ENCODE measurements at regions not wholly inside any gene's neighbourhood (a gene's known extent, or its start where the extent isn't known, plus 50 kb on each side); places are given as distances from the start of the nearest gene placed in this dataset.

DNA sequence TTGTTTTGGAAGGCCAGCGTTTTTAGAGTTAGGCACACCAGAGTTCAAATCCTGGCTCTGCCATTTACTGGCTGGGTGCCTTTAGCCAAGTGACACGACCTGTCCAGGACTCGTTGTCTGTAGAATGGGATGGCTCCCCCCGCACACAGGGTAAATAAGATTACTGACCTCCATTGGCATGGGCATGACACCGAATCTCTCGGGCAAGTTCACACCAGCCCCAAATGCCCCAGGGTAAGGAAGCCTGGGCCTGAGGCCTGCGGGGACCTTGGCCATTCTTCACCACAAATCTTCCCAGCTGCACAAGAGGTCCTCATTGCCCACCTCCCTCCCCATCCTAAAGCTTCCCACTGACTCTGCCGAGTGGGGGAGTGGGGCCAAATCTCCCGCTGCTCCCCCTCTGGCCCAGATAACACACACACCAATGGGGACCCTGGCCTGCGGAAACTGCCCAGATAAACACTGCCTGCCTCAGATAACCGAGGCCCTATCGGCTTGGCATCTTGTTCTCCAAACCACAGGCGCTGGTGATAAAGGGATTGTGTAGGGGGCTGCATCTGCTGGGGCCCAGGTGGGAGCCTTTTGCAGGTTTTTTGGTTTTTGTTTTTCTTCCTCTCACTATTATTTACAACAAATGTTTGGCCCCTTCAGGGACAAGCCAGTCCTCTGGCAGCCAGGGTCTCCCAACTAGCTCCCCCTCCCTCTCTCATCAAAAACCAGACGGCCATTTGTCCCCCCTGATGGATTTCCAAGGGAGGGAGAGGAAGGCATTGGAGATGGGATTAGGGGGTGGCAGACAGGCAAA is 75.0 kb upstream of the LHX1 start:
- intact Hi-C loops (cut with micrococcal nuclease) = no loop called here

- intact Hi-C loops (cut with micrococcal nuclease) = no loop called here
These were observed 74.1 kb upstream of the LHX1 start for GRCh38 chr17:36863131-36863530.

DNA sequence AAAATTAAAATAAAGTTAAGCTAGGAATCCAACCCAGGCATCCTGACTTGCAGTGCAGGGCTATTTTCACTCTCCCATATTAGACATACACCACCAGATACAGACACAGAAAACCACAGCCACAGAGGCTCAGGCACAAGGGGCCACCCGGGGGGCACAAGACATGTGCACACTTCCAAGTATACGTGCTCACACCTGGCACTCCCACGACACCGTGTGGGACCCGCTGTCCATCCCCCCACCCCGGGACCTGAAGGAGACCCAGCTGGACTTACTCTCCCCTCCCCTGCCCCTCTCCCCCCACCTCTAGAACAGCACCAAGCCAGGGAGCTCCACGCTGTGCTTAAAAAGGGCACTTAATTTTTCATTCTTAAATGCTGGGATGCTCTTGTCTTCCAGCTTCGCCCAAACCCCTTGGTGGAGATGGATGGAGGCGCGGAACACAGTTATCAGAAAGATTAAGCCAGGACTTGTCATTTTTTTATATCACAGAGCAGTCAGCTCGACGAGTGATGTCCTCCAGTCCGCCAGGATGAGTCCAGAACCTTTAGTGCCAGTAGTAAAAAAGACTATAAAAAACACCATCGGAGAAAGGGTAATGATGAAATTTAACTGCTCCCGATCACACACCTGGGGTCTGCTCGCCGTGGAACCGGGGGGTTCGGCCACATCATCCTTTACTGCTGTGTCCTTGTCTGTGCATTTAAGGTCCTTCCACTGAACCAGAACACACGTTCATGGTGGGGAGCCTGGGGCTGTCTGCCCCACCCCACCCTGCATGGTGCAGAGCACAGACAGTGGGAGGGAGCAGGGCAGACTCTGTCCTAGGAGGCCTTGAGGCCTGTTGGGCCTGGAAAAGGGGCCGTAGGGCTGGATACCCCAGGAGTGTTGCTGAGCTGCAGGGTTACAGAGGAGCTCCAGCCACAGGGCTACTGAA is 73.3 kb upstream of the LHX1 start:
- intact Hi-C loops (cut with micrococcal nuclease) = no loop called here

DNA sequence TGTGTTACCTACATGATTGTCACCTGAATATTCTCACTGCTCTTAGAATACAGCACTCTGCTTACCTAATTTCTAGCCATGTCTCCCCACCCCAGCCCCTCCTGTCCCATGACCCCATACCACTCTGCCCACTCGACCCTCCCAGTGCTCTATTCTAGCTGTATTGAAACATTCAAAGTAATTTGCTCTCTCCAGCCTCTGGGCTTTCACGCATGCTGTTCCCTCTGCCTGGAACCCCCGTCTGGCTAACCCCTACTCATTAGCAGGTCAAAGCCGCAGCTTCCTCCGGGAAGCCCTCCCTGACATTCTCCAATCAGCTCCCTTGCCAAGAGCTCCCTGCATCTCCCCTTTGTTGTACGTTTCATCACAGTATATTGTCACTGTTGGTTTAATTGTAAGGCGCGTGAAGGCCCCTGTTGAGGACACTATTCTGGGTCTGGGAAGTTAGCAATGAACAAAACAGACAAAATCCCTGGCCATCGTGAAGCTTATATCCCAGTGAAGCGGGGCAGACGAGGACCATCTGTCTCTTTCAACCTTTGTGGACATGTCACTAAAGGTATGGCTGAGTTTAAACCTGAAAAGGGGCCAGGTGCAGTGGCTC is 72.3 kb upstream of the LHX1 start:
- intact Hi-C loops (cut with micrococcal nuclease) = no loop called here

DNA sequence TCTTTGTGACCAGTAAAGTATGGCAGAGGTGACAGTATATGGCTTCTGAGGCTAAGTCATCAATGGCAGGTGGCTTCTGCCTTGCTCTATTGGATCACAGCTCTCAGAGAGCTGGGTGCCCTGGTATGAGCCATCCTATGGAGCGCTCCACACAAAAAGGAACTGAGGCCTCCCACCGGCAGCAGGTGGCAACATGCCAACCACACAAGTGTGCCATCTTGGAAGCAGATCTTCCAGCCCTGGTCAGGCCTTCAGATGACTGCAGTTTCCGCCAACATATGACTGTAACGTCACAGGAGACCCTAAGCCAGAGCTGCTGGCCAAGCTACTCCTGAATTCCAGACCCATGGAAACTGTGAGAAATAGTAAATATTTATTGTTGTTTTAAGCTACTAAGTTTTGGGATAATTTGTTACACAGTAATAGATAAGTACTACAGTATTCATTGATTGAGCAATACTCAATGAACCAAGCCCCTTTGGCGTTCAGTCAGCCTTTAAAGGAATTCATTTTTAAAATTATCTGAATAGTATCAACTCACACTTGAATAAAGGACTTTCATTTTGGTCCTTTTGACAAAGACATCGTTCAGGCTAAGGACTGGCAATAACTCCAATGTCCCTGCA is 69.4 kb upstream of the LHX1 start:
- intact Hi-C loops (cut with micrococcal nuclease) = no loop called here

DNA sequence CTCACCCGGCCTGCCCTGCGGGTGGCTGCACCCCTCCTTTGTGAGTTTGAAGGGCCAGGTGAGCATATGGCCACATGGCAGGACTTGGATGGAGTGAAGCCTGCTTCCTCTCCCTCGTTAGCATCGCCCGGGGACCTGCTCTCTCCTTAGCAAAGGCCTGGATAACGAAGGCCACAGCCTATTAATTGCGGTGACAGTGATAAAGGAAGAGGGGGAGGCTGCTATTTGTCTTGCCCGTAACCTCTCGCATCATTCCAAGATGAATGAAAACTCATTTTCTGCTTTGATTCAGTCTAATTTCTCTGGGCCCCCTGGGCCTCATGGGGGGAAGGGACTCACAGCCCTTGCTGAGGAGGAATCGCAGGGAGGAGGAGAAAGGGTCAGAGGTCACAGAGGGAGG is 68.5 kb upstream of the LHX1 start:
- intact Hi-C loops (cut with micrococcal nuclease) = no loop called here

- intact Hi-C loops (cut with micrococcal nuclease) = no loop called here
These were observed 67.8 kb upstream of the LHX1 start for GRCh38 chr17:36869441-36869840.

DNA sequence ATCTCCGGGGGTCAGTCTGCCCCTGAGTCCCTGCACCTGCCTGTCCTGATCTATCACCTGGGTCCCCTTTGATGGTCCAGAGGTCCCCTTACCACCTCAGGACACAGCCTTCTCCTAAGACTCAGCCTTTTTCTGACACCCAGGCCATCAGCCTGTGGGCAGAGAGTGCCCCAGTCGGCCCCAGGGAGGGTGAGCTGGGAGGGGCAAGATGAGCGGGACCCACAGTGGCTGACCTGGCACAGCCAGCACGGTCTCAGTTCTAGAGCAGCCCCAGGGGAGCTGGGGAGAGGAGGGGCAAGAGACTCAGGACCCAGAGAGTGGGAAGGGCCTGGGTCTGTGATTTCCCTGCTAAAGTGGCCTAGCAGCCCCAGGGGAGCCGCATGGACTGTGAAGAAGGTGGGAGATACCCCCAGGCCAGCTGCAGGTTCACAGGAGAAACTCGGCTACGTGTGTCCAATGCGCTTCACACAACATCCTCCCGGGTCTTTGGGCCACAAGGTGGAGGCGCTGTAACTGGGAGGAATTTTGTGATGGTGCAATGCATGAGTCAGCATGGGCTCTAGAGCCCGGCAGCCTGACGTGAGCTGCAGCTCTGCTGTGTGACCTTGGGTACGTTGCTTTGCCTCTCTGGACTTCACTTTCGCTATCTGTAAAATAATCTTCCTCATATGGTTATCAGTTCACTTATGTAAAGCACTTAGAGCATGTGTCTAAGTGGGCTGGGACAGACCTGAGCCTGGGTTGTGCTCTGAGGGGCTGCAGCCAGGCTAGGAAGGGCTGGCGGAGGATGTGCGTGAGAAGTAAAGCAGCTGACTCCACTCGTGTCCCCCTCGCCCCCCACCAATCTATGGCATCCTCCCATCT is 67.2 kb upstream of the LHX1 start:
- intact Hi-C loops (cut with micrococcal nuclease) = no loop called here

DNA sequence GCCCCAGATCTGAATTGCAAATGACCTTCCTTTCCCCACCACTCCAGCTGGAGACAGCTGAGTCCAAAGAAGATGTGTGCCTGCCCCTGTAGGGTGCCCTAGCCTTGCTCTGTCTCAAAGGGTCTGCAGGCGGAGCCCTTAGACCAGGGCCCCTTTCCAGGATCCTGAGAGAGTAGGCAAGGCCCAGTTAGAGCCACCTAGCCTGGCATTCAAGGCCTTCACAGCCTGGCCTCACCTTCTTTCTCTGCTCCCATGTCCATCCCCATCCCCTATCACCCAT is 66.6 kb upstream of the LHX1 start:
- intact Hi-C loops (cut with micrococcal nuclease) = no loop called here

- intact Hi-C loops (cut with micrococcal nuclease) = no loop called here
These were observed 61.5 kb upstream of the LHX1 start for GRCh38 chr17:36875698-36876293.

- intact Hi-C loops (cut with micrococcal nuclease) = no loop called here
These were observed 60.3 kb upstream of the LHX1 start for GRCh38 chr17:36876966-36877365.

DNA sequence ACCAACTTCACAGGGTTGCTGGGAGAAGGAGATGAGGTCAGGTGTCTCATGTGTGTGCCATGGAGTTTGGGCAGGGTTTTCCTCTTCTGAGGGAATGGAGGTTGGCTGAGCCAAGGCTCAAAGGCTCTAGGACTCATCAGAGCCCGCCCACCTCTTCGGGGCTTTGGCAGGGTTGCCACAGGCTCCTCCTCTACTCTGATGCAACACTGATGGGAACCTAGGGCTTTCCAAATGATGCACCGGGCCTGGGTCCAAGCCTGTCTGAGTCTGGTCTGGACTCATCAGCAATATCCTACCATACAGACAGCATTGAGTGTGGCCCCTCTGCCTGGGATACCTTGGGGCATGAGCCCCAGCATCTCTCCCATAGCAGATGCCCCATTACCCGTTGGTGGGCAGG is 59.5 kb upstream of the LHX1 start:
- intact Hi-C loops (cut with micrococcal nuclease) = no loop called here

DNA sequence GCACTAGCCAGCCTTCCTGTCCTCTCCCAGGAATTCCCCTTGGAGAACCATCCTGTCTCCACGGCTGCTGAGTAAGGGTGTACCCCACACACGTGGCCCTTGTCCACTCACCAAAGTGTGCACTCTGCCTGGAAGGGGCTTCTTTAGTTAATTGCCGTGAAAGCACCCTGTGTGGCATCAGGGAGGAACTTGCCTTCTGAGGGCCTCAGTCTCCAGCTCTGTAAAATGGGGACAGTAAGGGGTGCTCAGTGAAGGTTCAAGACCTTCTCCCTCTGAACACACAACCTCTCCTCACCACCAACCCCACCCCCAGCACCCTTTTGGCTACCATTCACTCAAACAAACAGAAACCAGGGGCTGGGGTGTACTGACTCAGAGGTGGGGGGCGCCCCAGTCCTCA is 59.1 kb upstream of the LHX1 start:
- intact Hi-C loops (cut with micrococcal nuclease) = no loop called here

GRCh38 chr17:36879027-36879426 is 58.2 kb upstream of the LHX1 start:
- intact Hi-C loops (cut with micrococcal nuclease) = no loop called here

GRCh38 chr17:36879624-36880131 is 57.6 kb upstream of the LHX1 start:
- intact Hi-C loops (cut with micrococcal nuclease) = no loop called here

DNA sequence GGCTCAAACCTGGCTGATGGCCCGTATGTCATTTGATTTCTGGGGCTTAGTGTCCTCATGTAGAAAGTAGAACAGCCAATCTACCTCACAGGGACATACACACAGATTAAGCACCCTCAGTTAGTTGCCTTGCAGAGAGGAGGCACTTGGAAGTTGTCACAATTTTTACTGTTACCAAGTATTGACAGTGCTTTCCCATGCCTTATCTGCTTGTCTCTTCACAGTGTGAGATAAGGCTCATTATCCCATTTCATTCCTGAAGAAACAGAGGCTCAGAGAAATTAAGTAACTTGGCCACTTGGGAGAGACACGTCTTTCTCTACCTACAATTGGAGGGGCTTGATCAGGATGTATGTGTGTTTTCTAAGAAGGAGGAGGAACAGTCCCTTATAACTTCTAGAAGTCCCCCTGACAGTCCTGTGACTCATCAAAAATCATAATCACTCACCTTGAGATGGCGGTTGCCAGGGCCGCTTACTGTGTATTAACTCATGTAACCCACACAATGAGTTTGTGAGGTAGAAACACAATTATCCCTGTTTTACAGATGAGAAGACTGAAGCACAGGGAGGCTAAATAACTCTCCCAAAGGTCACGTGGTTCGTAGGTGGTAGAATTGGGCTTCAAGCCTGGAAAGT is 56.9 kb upstream of the LHX1 start:
- intact Hi-C loops (cut with micrococcal nuclease) = no loop called here

GRCh38 chr17:36881323-36881722 is 56.0 kb upstream of the LHX1 start:
- intact Hi-C loops (cut with micrococcal nuclease) = no loop called here

- intact Hi-C loops (cut with micrococcal nuclease) = no loop called here
These were observed 52.7 kb upstream of the LHX1 start for GRCh38 chr17:36884495-36885152.

GRCh38 chr17:36885153-36885735 is 52.0 kb upstream of the LHX1 start:
- intact Hi-C loops (cut with micrococcal nuclease) = no loop called here

All from T-helper 1 cell treated with Interleukin-12 subunit alpha and Interleukin-12 subunit beta and Interleukin-4 antibody, amounts not matched to agents 30 ng/mL and 1 ng/mL, for 36 hours (primary cell).